ENCODE measurements at regions not wholly inside any gene's neighbourhood (a gene's known extent, or its start where the extent isn't known, plus 50 kb on each side); places are given as distances from the start of the nearest gene placed in this dataset.

GRCh38 chr4:146114066-146114465 lies 61.5 kb upstream of the LSM6 start (continued):
- TF ChIP-seq, protein P1, sequence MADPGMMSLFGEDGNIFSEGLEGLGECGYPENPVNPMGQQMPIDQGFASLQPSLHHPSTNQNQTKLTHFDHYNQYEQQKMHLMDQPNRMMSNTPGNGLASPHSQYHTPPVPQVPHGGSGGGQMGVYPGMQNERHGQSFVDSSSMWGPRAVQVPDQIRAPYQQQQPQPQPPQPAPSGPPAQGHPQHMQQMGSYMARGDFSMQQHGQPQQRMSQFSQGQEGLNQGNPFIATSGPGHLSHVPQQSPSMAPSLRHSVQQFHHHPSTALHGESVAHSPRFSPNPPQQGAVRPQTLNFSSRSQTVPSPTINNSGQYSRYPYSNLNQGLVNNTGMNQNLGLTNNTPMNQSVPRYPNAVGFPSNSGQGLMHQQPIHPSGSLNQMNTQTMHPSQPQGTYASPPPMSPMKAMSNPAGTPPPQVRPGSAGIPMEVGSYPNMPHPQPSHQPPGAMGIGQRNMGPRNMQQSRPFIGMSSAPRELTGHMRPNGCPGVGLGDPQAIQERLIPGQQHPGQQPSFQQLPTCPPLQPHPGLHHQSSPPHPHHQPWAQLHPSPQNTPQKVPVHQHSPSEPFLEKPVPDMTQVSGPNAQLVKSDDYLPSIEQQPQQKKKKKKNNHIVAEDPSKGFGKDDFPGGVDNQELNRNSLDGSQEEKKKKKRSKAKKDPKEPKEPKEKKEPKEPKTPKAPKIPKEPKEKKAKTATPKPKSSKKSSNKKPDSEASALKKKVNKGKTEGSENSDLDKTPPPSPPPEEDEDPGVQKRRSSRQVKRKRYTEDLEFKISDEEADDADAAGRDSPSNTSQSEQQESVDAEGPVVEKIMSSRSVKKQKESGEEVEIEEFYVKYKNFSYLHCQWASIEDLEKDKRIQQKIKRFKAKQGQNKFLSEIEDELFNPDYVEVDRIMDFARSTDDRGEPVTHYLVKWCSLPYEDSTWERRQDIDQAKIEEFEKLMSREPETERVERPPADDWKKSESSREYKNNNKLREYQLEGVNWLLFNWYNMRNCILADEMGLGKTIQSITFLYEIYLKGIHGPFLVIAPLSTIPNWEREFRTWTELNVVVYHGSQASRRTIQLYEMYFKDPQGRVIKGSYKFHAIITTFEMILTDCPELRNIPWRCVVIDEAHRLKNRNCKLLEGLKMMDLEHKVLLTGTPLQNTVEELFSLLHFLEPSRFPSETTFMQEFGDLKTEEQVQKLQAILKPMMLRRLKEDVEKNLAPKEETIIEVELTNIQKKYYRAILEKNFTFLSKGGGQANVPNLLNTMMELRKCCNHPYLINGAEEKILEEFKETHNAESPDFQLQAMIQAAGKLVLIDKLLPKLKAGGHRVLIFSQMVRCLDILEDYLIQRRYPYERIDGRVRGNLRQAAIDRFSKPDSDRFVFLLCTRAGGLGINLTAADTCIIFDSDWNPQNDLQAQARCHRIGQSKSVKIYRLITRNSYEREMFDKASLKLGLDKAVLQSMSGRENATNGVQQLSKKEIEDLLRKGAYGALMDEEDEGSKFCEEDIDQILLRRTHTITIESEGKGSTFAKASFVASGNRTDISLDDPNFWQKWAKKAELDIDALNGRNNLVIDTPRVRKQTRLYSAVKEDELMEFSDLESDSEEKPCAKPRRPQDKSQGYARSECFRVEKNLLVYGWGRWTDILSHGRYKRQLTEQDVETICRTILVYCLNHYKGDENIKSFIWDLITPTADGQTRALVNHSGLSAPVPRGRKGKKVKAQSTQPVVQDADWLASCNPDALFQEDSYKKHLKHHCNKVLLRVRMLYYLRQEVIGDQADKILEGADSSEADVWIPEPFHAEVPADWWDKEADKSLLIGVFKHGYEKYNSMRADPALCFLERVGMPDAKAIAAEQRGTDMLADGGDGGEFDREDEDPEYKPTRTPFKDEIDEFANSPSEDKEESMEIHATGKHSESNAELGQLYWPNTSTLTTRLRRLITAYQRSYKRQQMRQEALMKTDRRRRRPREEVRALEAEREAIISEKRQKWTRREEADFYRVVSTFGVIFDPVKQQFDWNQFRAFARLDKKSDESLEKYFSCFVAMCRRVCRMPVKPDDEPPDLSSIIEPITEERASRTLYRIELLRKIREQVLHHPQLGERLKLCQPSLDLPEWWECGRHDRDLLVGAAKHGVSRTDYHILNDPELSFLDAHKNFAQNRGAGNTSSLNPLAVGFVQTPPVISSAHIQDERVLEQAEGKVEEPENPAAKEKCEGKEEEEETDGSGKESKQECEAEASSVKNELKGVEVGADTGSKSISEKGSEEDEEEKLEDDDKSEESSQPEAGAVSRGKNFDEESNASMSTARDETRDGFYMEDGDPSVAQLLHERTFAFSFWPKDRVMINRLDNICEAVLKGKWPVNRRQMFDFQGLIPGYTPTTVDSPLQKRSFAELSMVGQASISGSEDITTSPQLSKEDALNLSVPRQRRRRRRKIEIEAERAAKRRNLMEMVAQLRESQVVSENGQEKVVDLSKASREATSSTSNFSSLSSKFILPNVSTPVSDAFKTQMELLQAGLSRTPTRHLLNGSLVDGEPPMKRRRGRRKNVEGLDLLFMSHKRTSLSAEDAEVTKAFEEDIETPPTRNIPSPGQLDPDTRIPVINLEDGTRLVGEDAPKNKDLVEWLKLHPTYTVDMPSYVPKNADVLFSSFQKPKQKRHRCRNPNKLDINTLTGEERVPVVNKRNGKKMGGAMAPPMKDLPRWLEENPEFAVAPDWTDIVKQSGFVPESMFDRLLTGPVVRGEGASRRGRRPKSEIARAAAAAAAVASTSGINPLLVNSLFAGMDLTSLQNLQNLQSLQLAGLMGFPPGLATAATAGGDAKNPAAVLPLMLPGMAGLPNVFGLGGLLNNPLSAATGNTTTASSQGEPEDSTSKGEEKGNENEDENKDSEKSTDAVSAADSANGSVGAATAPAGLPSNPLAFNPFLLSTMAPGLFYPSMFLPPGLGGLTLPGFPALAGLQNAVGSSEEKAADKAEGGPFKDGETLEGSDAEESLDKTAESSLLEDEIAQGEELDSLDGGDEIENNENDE (IDR thresholded peaks at IDR 0.05; ENCODE audit: insufficient replicate concordance, low read length), result no peak
- no peak for TF ChIP-seq BCL11A (IDR thresholded peaks at IDR 0.05; ENCODE audit: low read depth in 2 of 2, low read length in 2 of 2)
- TF ChIP-seq SIX5 (IDR thresholded peaks at IDR 0.05; ENCODE audit: low read depth, low read length), result no peak
- TF ChIP-seq SUZ12 (IDR thresholded peaks at IDR 0.05; ENCODE audit: low read length), result no peak
- TF ChIP-seq ASH2L (IDR thresholded peaks at IDR 0.05; ENCODE audit: low read length), result no peak
- TF ChIP-seq SRF (IDR thresholded peaks at IDR 0.05; ENCODE audit: low read depth, low read length), result no peak
- no peak for TF ChIP-seq TAF1 (IDR thresholded peaks at IDR 0.05; ENCODE audit: low read depth, low read length)
- TF ChIP-seq ZNF274 (IDR thresholded peaks at IDR 0.05; ENCODE audit: borderline replicate concordance, extremely low read depth, low read length), result no peak
- no peak for TF ChIP-seq TAF7 (optimal IDR thresholded peaks at IDR 0.05; ENCODE audit: borderline replicate concordance, low read depth, low read length)
- no peak for TF ChIP-seq SP1 (IDR thresholded peaks at IDR 0.05; ENCODE audit: low read depth, low read length)
- no peak for TF ChIP-seq MAFK (IDR thresholded peaks at IDR 0.05; ENCODE audit: low read depth, low read length)

Measured in H1 (cell line).